GM21360 (cell line): ENCODE measurements at regions not wholly inside any gene's neighbourhood (a gene's known extent, or its start where the extent isn't known, plus 50 kb on each side); places are given as distances from the start of the nearest gene placed in this dataset.
"Not testable (repeated sequence)": the region's sequence is repeated elsewhere in the genome, so short reads cannot be mapped to it uniquely, and the experiment has no call there.

ENCODE experiments used
- ATAC-seq: cut with Tn5 transposase; IDR thresholded peaks from one replicate; pipeline ENCODE4 v1.9.1; 2021; ENCODE audit warnings: mild to moderate bottlenecking, moderate library complexity; ENCODE audit not compliant: unreplicated experiment

DNA sequence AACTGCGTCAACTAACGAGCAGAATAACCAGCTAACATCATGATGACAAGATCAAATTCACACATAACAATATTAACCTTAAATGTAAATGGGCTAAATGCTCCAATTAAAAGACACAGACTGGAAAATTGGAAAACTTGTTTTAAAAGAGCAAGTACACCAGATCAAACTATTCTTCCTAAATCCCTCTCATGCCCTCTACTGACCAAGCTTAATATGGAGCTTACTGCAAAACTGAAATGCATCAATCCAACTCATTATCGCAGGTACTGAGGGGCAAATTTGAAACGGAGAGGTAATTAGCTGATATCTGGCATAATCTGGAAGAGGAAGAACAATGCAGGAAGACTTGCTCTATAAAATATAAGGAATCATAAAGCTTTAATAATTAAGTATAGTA is 1223.8 kb downstream of the NXPH1 start:
- ATAC-seq = no peak

DNA sequence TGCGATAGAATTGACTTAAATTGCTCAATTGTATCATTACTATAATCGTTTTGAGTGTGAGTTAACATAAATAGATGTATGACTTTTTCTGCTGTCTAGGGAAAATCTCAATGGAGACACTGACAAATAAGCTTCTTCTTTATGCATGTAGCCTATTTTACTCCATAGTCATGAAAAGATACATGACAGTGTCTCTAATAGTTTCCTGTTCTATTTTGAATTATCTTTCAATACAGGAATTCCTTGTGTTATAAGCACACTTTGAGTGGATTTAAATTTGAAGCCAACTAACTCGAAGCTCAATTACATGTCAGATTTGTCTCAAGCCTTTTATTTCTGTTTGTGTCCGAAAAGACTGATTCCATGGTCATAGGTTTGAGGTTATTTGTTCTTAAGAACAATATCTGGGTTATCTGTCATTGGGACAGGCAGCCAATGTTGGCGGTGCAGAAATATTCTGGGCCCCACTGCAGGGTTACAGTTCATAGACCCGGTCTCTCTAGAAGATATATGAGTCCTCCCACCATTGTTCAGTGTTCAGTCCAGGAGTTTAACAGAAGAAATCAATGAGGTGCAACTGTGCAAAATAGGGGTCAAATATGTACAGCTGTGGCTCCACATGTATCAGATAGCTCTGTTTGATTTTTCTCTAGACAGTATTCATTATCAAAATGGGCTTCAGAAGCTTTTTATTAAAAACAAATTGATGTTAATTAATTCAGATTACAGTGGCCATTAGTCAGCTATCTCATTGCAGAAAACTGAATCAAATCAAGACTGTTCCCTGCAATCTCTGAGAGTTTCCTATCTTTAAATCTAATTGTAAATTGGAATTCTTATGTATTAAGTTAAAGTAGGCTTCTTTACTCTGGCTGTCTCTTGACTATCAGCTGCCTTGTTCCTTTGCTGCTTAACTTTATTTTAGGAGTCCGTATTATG is 1238.8 kb downstream of the NXPH1 start:
- no peak for ATAC-seq

DNA sequence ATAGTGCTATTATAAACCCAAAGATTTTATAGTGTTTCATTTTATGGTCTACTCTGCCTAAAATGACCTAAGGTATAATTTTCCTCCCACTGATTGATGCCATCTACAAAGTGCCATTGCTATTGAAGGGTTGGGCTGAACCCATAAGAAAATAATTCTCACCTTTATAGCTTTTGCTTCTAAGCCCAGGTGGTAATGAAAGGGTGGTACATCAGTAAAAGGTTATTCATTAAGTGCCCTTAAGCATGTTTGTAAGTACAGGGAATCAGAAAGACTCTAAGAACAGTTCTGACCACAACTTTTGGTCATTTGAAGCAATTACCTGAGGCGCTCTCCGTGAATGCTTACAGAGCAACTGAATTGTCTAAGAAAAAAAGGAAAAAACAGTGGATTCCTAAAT is 1247.3 kb downstream of the NXPH1 start:
- ATAC-seq = no peak

DNA sequence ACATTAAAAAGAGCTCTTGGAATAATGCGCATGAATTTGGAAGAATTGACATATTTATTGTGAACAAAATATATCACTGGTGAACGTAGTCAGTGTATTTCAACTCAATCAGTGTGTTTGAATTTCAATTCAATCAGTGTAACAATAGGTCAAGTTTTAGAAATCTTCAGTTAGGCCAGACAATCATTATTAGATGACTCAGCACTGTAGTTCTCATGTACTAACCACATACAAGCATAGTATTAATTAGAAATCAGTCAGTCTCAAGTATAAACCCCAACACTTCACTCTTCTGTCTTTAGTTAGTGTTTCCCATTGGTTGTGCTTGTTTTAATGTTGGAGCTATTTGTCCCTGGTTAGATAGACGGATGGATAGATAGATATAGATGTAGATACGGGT is 1247.9 kb downstream of the NXPH1 start:
- no peak for ATAC-seq

DNA sequence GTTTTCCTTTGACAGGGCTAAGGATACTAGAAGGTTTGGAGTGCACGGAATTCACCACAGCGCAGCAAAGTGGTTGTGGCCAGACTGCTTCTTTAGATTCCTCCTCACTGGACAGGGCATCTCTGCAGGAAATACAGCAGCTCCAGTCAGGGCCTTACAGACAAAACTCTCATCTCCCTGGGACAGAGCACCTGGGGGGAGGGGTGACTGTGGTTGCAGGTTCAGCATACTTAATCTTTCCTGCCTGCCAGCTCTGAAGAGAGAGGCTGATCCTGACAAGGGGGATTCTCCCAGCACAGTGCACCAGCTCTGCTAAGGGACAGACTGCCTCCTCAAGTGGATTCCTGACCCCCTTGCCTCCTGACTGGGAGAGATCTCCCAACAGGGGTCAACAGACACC is 1257.9 kb downstream of the NXPH1 start:
- ATAC-seq = no peak

DNA sequence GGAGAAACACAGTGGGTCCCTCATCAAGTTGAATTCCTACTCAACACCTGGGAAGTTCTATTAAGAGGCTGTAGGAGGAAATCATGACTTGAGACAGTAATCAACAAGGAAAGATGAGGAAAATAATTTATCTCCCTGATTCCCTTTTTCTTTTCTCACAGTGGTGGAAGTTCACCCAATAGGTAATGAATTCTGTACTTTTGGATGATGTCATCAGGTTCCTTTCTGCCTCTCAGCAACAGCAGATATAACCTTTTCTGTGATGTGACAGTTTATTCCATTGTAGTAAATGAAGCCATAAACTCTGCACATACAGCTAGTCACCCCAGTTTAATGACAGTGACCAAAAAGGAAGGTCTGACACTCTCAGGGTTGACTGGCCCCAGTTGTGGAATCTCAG is 1265.0 kb downstream of the NXPH1 start:
- no peak for ATAC-seq

DNA sequence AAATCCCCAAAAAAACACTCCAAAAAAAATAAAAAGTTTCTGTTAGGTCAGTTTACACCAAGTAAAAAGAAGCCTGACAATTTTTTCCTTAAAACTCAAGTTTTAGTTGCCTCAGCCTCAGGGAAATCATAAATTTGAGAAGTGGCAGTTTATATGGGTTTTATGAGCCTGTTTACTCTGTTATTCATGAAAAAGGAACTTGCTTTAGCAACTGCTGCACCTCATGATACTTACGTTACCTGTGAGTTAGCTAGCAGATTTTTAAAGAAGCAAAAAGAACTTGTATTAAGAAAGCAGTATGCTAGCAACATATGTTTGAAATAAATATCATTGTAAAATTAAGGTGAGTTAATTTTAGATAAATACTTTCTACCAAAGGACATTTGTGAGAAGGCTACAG is 1264.5 kb upstream of the PHF14 start:
- ATAC-seq = no peak

DNA sequence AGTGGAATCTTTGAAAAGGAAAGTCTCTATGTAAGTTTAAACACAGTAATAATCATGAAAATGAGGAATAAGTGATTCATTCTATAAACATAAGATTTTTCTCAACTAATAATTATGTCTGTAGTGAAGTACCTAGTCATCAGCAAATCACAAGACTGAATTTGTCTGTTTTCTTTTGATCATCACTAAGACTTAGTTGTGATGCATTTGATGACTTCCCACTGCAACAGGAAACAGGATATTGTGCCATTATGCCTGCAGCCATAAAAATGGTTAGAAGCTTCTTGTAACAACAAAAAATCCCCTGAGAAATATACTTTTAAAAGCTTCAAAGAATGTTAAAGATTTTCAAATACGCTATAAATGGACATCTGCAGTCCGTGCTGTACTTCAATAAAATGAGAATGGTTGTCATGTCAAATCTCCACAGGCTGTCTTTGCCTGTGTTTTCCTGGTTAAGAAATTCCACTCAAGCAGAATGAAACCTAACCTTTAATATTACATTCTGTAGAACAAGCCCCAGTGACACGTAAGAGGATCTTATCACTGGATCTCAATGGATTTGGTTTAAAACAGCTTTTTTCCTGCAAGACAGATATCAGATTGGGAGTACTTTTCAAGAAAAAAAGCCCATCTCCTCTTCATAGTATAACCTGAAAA is 1262.3 kb upstream of the PHF14 start:
- no peak for ATAC-seq

DNA sequence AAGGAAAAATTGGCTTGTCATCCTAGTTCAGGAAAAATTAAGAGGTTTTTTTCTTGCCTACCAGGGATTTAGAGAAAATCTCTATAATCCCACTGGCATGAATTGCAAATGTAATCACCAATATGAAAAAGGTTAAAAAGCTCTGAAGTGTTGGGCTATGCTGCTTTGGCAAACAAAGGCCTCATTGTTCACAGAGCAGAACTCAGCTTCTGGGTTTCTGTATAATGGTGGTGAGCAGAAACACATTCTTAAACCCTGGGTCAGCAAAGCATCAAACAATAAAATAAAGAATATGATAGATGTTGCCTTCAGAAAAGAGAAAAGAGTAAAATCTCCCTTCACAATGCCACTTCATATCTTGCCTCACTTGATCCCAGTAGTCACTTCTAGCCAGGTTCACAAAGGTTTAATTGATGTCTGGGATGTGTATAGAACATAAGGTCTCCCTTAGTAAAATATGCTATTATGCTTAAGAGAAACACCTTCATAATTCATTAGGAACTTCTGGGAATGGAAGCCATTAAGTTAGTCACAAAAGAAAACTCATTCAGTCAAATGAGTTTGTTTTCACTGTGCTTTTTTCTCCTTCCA is 1255.5 kb upstream of the PHF14 start:
- no peak for ATAC-seq

DNA sequence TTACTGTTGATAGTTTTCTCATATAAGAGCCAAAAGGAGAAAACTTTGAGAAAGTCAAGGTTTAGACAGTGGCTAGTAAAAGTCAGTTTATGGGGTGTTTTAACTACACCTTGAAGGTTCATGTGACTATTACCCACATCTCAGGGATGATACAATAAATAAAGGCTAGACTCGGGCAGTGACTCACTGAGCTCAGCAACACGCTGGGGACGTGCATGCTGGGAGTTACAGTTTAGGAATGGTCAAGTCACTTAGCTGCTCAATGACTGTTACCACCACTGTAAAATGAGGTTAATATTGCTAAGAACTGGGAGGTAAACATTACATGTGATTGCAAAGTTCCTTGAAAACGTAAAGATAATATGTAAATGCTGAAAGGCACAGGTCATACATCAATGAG is 1254.4 kb upstream of the PHF14 start:
- no peak for ATAC-seq

DNA sequence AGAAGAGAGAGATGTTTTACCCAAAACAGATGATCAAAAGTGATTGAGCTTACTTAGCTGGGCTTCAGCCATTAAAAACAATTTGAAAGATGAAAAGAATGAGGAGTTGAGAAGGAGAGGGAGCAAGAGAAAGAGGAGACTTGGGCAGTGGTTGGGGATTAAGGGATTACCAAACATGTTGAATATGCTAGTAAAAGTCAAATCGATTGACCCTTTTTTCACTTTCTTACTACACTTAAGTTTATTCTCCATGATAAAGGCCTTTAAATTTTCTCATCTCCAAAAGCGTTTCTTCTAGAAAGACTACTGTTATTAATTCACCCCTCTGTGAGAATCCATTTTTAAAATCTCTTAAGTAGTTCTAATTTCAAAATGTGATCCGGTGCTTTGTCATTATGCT is 1254.0 kb upstream of the PHF14 start:
- no peak for ATAC-seq

DNA sequence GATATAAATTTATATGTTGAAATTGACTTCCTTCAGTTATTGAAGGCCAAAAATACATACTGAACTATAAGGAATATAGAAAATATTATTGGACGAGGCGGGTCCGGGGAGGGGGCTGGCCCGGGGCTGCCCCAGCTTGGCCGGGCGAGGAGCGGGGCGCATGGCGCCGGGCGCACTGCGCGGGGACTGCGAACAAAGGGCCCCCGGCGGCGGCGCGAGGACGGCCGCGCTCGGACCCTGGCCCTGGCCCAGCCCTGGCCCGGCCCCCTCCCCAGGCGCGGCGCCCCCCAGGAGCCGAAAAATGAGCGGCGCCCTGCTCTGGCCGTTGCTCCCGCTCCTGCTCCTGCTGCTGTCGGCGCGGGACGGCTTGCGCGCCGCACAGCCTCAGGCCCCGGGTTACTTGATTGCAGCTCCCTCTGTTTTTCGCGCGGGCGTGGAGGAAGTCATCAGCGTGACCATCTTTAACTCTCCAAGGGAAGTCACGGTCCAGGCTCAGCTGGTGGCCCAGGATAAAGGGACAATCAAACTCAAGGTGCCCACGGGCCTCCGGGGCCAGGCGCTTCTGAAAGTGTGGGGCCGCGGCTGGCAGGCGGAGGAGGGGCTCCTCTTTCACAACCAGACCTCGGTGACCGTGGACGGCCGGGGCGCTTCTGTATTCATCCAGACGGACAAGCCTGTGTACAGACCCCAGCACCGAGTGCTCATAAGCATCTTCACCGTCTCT is 1247.6 kb upstream of the PHF14 start:
- ATAC-seq = not testable (repeated sequence)

DNA sequence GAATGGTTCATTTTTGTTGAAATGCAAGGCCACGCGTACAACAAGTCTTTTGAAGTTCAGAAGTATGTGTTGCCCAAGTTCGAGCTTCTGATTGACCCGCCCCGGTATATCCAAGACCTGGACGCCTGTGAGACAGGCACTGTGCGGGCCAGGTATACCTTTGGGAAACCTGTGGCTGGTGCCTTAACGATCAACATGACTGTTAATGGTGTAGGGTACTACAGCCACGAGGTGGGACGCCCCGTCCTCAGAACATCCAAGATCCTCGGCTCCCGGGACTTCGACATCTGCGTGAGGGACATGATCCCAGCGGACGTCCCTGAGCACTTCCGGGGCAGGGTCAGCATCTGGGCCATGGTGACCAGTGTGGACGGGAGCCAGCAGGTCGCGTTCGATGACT is 1246.9 kb upstream of the PHF14 start:
- not testable (repeated sequence) for ATAC-seq

DNA sequence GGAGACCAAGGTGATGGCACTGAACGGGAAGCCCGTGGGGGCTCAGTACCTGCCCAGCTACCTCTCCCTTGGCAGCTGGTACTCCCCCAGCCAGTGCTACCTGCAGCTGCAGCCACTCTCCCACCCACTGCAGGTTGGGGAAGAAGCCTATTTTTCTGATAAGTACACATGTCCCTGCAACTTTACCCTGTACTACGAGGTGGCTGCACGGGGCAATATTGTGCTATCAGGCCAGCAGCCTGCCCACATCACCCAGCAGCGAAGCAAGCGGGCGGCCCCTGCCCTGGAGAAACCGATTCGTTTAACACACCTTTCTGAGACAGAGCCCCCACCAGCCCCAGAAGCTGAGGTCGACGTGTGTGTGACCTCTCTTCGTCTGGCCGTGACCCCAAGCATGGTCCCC is 1246.2 kb upstream of the PHF14 start:
- not testable (repeated sequence) for ATAC-seq

DNA sequence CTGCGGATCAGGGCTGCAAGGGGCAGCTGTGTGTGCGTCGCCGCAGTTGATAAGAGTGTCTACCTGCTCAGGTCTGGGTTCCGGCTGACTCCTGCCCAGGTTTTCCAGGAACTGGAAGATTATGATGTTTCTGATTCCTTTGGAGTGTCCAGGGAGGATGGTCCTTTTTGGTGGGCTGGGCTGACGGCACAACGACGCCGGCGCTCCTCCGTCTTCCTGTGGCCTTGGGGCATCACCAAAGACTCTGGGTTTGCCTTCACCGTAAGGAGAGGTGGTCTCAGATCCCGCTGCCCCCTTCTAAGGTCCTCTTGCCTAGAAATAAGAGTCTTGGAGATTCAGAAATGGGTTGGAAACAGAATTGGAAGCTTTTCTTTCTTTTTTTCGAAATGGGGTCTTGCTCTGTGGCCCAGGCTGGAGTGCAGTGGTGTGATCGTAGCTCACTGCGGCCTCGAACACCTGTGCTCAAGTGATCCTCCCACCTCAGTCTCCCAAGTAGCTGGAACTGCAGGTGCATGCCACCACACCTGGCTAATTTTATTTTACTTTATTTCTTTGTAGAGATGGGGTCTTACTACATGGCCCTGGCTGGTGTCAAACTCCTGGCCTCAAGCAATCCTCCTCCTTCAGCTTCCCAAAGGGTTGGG is 1245.5 kb upstream of the PHF14 start:
- not testable (repeated sequence) for ATAC-seq

DNA sequence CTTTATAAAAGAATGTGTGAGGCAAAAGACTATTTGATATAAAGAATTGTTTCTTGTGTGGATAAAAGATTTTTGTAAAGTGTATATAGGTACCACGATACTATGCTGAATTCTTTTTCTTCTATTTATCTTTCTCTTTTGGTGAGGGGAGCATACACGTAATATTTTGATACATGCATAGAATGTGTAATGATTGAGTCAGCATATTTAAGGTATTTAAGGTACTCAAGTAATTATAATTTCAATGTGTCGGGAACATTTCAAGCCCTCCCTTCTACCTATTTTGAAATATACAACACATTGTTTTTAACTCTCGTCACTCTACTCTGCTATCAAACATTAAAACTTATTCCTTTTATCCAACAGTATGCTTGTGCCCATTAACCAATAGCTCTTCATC is 1221.6 kb upstream of the PHF14 start:
- no peak for ATAC-seq

DNA sequence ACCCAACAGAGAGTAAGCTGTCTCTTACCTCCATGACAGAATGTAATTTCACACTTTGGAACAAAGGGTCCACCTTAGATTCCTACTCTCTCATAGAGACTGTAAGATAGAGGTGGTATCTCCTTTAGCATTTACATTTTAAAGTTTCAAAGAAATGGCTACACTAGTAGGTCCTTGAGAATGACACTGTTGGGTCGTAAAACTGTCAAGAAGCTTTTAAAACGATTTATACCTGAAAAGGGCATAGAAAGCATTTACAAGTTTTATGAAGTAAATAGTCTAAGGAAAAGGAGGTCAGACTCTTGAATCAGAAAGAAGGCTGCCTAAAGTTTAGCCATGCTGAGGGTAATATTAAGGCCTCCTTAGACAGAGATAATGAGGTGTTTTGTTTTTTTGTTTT is 1212.4 kb upstream of the PHF14 start:
- ATAC-seq = no peak

DNA sequence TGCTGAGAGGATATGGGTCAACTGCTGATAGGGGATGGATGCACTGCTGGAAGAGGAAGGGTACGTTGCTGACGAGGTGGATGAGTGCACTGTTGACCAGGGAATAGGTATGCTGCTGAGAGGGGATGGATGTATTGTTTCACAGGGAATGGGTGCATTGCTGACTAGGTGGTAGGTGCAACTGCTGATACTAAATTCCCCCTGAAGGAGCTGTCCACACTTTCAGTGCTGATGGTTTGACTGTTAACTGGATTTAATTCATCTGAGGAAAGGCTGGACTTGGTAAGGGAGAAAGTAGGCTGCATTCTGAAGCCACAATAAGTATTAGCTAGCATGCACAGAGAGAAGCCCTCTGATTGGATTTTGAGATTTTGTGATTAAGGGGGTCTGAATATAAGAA is 1196.8 kb upstream of the PHF14 start:
- no peak for ATAC-seq

DNA sequence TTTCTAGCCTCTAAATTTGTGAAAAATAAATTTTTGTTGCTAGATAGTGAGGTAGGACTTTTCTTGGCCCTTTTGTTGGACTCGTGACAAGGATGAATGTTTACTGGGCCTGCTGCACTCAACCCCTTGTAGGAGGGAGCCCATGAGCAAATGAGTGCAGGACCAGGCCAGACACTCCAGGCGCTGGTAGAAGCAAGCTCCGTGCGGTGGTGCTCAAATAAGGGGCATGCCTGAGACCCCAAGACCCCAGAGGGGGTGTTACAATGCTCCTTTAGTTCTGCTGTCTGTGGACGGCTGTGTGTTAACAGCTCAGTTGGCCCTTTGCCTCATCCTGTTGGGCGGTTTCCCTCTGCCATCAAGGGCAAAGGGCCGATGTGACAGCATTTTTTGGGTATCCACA is 1195.3 kb upstream of the PHF14 start:
- no peak for ATAC-seq

DNA sequence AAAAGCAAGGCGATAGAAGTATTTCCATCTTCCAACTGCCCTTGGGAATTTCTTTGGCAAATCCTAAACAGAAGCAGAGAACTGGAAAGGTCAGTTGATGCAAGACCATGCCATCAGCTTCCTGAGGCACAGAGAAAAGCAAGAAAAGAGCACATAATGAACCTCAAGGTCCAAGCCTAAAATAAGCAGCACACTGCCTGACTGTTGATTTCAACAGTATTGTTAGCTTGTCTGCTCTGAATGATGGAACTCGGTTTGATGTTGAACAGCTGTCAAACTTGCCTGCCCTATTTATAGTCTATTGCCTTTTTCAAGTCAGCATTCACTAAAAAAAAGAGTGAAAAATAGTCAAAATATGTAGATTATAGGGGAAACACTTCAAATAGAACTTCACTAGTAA is 1192.0 kb upstream of the PHF14 start:
- no peak for ATAC-seq

DNA sequence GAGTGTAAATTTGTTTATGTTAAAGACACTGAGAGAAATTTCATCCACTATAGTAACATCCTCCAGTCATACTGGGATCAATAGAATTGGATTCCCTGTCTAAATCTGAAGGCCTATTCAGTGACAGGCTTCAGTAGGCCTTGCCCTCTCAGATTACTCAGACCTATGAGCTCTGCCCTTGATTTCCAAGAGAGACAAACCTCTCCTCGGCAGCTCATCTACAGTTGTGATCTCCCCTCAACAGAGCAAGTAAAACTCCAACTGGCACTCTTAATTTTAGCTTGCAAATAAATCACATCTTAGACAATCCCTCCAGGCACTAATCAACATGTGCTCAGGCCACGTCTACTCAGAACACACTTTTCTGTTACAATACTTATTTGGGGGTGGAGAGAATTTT is 1191.4 kb upstream of the PHF14 start:
- no peak for ATAC-seq
